SK-N-SH treated with all-trans-retinoic acid at 6 μM for 48 hours (cell line): ENCODE measurements at regions not wholly inside any gene's neighbourhood (a gene's known extent, or its start where the extent isn't known, plus 50 kb on each side); places are given as distances from the start of the nearest gene placed in this dataset.

Experiments
- ATAC-seq: fragments of 200-7000 bp; cut with Tn5 transposase; 3 replicates; pipeline ENCODE4 v1.9.1; 2020; ENCODE audit warnings: mild to moderate bottlenecking, moderate library complexity
- BACH2 ChIP-seq: fragments of 250-450 bp; sonication (Bioruptor Pico); IDR thresholded peaks from 2 replicates; pipeline ENCODE4 v1.9.0; 2021; ENCODE audit warnings: mild to moderate bottlenecking, borderline replicate concordance
- CSDC2 ChIP-seq: fragments of 250-450 bp; sonication (Bioruptor Pico); IDR thresholded peaks from 2 replicates; pipeline ENCODE4 v1.5.0; 2020; ENCODE audit warnings: mild to moderate bottlenecking, moderate library complexity
- ESRRG ChIP-seq: fragments of 250-450 bp; sonication (Bioruptor Pico); IDR thresholded peaks from 2 replicates; pipeline ENCODE4 v1.6.1; 2021; ENCODE audit warnings: mild to moderate bottlenecking
- GLIS3 ChIP-seq: fragments of 250-450 bp; sonication (Bioruptor Pico); IDR thresholded peaks from 2 replicates; pipeline ENCODE4 v1.5.0; 2020; ENCODE audit warnings: mild to moderate bottlenecking, moderate library complexity
- ISL1 ChIP-seq: fragments of 250-450 bp; sonication (Bioruptor Pico); IDR thresholded peaks from 2 replicates; pipeline ENCODE4 v2.1.2; 2022; ENCODE audit warnings: mild to moderate bottlenecking, moderate library complexity
- OSR1 ChIP-seq: fragments of 250-450 bp; sonication (Bioruptor Pico); IDR thresholded peaks from 2 replicates; pipeline ENCODE4 v1.8.0; 2022; ENCODE audit warnings: moderate library complexity, mild to moderate bottlenecking, inconsistent platforms
- PPARA ChIP-seq: fragments of 250-450 bp; sonication (Bioruptor Pico); IDR thresholded peaks from 2 replicates; pipeline ENCODE4 v1.5.0; 2020; ENCODE audit warnings: mild to moderate bottlenecking, borderline replicate concordance
- RARB ChIP-seq: fragments of 250-450 bp; sonication (Bioruptor Pico); IDR thresholded peaks from 2 replicates; pipeline ENCODE4 v1.8.0; 2021; ENCODE audit warnings: mild to moderate bottlenecking, moderate library complexity
- SNAI2 ChIP-seq: fragments of 250-450 bp; sonication (Bioruptor Pico); IDR thresholded peaks from 2 replicates; pipeline ENCODE4 v1.5.0; 2020; ENCODE audit warnings: mild to moderate bottlenecking, moderate library complexity
- TCF4 ChIP-seq: fragments of 250-450 bp; sonication (Bioruptor Pico); IDR thresholded peaks from 2 replicates; pipeline ENCODE4 v1.8.0; 2021; ENCODE audit warnings: mild to moderate bottlenecking, moderate library complexity, borderline replicate concordance
- TOX ChIP-seq: fragments of 250-450 bp; sonication (Bioruptor Pico); IDR thresholded peaks from 2 replicates; pipeline ENCODE4 v1.8.0; 2021; ENCODE audit warnings: mild to moderate bottlenecking, moderate library complexity, borderline replicate concordance
- ZC3H10 ChIP-seq: fragments of 250-450 bp; sonication (Bioruptor Pico); IDR thresholded peaks from 2 replicates; pipeline ENCODE4 v1.5.1; 2021; ENCODE audit warnings: mild to moderate bottlenecking, moderate library complexity
- ZFP3 ChIP-seq: fragments of 250-450 bp; sonication (Bioruptor Pico); IDR thresholded peaks from 2 replicates; pipeline ENCODE4 v1.5.0; 2020; ENCODE audit warnings: mild to moderate bottlenecking, moderate library complexity
- ZFP30 ChIP-seq: fragments of 450-650 bp; formaldehyde crosslinking; IDR thresholded peaks from 2 replicates; pipeline ENCODE4 v1.5.0; 2022; ENCODE audit warnings: mild to moderate bottlenecking, moderate library complexity
- ZNF565 ChIP-seq: fragments of 450-650 bp; formaldehyde crosslinking; conservative IDR thresholded peaks from 2 replicates; pipeline ENCODE4 v1.5.0; 2020; ENCODE audit warnings: low read depth, mild to moderate bottlenecking, moderate library complexity
- ZNF70 ChIP-seq: fragments of 450-650 bp; formaldehyde crosslinking; IDR thresholded peaks from 2 replicates; pipeline ENCODE4 v1.5.0; 2020; ENCODE audit warnings: mild to moderate bottlenecking, moderate library complexity
- ZNF8 ChIP-seq: fragments of 450-650 bp; formaldehyde crosslinking; IDR thresholded peaks from 2 replicates; pipeline ENCODE4 v1.5.0; 2020; ENCODE audit warnings: mild to moderate bottlenecking, moderate library complexity
- TF ChIP-seq, protein P1 (sequence below): fragments of 250-450 bp; sonication (Bioruptor Pico); IDR thresholded peaks from 2 replicates; pipeline ENCODE4 v1.5.0; 2020; ENCODE audit warnings: mild to moderate bottlenecking, moderate library complexity
- TF ChIP-seq, protein P2 (sequence below): fragments of 250-450 bp; sonication (Bioruptor Pico); IDR thresholded peaks from 2 replicates; pipeline ENCODE4 v1.8.0; 2020; ENCODE audit warnings: mild to moderate bottlenecking, moderate library complexity, borderline replicate concordance
- TF ChIP-seq, protein P3 (sequence below): fragments of 250-450 bp; sonication (Bioruptor Pico); IDR thresholded peaks from 2 replicates; pipeline ENCODE4 v1.5.1; 2020; ENCODE audit warnings: low read depth, mild to moderate bottlenecking, moderate library complexity
- TF ChIP-seq, protein P4 (sequence below): fragments of 250-450 bp; sonication (Bioruptor Pico); IDR thresholded peaks from 2 replicates; pipeline ENCODE4 v1.8.0; 2021; ENCODE audit warnings: low read depth, mild to moderate bottlenecking, moderate library complexity, borderline replicate concordance
- TF ChIP-seq, protein P5 (sequence below): fragments of 250-450 bp; sonication (Bioruptor Pico); IDR thresholded peaks from 2 replicates; pipeline ENCODE4 v1.5.1; 2021; ENCODE audit warnings: mild to moderate bottlenecking, moderate library complexity

DNA sequence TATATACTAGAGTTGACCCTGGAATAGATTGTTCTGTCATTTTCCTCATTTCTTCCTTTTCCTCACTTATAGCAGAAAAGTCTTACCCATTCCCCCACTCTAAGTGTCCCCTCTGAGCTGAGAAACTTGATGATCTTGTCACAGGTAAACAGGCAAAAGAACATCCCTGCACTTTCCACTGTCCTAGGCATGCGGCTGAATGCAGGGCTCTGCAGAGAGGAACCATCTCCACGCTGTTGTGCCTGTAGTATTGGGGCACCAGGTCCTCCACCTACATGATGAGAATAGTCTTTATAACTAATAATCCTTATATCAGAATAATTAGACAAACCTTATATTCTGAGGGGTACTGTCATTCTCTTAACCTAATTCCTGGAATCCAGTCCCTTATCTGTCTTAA, 211.3 kb downstream of the RBM26 start:
- no peak for ATAC-seq
- TF ChIP-seq TCF4 (CRISPR knock-in tag) (no peak), ZNF8 (CRISPR knock-in tag) (no peak), OSR1 (no peak), ZFP30 (CRISPR knock-in tag) (no peak), ISL1 (CRISPR knock-in tag) (no peak), ZC3H10 (CRISPR knock-in tag) (no peak), BACH2 (CRISPR knock-in tag) (no peak)
- TF ChIP-seq, protein P1, sequence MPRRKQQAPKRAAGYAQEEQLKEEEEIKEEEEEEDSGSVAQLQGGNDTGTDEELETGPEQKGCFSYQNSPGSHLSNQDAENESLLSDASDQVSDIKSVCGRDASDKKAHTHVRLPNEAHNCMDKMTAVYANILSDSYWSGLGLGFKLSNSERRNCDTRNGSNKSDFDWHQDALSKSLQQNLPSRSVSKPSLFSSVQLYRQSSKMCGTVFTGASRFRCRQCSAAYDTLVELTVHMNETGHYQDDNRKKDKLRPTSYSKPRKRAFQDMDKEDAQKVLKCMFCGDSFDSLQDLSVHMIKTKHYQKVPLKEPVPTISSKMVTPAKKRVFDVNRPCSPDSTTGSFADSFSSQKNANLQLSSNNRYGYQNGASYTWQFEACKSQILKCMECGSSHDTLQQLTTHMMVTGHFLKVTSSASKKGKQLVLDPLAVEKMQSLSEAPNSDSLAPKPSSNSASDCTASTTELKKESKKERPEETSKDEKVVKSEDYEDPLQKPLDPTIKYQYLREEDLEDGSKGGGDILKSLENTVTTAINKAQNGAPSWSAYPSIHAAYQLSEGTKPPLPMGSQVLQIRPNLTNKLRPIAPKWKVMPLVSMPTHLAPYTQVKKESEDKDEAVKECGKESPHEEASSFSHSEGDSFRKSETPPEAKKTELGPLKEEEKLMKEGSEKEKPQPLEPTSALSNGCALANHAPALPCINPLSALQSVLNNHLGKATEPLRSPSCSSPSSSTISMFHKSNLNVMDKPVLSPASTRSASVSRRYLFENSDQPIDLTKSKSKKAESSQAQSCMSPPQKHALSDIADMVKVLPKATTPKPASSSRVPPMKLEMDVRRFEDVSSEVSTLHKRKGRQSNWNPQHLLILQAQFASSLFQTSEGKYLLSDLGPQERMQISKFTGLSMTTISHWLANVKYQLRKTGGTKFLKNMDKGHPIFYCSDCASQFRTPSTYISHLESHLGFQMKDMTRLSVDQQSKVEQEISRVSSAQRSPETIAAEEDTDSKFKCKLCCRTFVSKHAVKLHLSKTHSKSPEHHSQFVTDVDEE (CRISPR knock-in tag), result no peak

DNA sequence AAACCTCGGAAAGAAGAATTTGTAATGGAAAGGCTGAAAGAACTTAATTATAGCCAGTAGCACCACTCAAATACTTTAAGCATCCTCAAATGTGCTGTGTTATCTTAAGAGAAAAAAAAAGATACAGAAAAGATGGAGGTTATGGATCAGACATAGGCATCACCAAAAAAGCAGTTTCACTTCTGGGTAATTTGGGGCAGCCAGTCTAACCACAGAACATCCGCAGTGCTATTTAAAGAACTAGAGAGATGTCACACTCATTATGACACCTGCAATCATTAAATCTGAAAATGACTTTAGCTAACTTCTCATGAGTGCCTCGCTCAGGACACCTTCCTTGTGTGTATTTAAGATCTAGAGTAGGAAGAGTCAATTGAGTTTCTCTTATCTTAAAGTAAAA, 211.8 kb downstream of the RBM26 start:
- ATAC-seq, result no peak
- TF ChIP-seq RARB (no peak), CSDC2 (CRISPR knock-in tag) (no peak), TCF4 (CRISPR knock-in tag) (no peak), PPARA (CRISPR knock-in tag) (no peak), GLIS3 (CRISPR knock-in tag) (no peak)
- TF ChIP-seq, protein P2, sequence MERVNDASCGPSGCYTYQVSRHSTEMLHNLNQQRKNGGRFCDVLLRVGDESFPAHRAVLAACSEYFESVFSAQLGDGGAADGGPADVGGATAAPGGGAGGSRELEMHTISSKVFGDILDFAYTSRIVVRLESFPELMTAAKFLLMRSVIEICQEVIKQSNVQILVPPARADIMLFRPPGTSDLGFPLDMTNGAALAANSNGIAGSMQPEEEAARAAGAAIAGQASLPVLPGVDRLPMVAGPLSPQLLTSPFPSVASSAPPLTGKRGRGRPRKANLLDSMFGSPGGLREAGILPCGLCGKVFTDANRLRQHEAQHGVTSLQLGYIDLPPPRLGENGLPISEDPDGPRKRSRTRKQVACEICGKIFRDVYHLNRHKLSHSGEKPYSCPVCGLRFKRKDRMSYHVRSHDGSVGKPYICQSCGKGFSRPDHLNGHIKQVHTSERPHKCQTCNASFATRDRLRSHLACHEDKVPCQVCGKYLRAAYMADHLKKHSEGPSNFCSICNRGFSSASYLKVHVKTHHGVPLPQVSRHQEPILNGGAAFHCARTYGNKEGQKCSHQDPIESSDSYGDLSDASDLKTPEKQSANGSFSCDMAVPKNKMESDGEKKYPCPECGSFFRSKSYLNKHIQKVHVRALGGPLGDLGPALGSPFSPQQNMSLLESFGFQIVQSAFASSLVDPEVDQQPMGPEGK (CRISPR knock-in tag), result no peak
- TF ChIP-seq, all 23 proteins: peak for 0

DNA sequence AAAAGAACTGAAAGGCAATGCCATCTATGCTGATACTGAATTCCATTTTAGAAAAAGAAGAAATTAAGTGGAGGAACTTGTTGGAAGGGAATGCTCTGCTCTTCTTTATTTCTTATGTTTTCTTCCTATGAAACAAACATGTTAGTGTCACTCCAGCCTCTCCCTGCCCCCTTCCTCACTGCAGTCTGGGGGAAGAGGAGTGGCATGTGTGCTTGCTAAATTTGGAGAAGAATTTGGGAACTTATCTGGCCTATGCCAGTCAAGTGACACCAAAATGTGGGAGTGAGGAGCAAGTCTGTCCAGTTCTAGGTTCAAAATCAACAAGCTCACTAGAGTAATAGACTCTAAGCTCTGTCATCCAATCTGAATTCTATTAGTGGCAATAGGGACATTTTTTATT, 214.6 kb downstream of the RBM26 start:
- TF ChIP-seq GLIS3 (CRISPR knock-in tag) (no peak), ZNF70 (CRISPR knock-in tag) (no peak), OSR1 (no peak), PPARA (CRISPR knock-in tag) (no peak), ZC3H10 (CRISPR knock-in tag) (no peak), CSDC2 (CRISPR knock-in tag) (no peak), RARB (no peak), TOX (no peak), ZFP3 (CRISPR knock-in tag) (no peak), SNAI2 (CRISPR knock-in tag) (no peak), ZNF565 (no peak), ESRRG (CRISPR knock-in tag) (no peak)
- TF ChIP-seq, protein P3, sequence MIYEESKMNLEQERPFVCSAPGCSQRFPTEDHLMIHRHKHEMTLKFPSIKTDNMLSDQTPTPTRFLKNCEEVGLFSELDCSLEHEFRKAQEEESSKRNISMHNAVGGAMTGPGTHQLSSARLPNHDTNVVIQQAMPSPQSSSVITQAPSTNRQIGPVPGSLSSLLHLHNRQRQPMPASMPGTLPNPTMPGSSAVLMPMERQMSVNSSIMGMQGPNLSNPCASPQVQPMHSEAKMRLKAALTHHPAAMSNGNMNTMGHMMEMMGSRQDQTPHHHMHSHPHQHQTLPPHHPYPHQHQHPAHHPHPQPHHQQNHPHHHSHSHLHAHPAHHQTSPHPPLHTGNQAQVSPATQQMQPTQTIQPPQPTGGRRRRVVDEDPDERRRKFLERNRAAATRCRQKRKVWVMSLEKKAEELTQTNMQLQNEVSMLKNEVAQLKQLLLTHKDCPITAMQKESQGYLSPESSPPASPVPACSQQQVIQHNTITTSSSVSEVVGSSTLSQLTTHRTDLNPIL (CRISPR knock-in tag), result no peak
- TF ChIP-seq, protein P4, sequence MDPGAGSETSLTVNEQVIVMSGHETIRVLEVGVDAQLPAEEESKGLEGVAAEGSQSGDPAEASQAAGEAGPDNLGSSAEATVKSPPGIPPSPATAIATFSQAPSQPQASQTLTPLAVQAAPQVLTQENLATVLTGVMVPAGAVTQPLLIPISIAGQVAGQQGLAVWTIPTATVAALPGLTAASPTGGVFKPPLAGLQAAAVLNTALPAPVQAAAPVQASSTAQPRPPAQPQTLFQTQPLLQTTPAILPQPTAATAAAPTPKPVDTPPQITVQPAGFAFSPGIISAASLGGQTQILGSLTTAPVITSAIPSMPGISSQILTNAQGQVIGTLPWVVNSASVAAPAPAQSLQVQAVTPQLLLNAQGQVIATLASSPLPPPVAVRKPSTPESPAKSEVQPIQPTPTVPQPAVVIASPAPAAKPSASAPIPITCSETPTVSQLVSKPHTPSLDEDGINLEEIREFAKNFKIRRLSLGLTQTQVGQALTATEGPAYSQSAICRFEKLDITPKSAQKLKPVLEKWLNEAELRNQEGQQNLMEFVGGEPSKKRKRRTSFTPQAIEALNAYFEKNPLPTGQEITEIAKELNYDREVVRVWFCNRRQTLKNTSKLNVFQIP (CRISPR knock-in tag), result no peak
- TF ChIP-seq, protein P2 (CRISPR knock-in tag), result no peak
- TF ChIP-seq, protein P5, sequence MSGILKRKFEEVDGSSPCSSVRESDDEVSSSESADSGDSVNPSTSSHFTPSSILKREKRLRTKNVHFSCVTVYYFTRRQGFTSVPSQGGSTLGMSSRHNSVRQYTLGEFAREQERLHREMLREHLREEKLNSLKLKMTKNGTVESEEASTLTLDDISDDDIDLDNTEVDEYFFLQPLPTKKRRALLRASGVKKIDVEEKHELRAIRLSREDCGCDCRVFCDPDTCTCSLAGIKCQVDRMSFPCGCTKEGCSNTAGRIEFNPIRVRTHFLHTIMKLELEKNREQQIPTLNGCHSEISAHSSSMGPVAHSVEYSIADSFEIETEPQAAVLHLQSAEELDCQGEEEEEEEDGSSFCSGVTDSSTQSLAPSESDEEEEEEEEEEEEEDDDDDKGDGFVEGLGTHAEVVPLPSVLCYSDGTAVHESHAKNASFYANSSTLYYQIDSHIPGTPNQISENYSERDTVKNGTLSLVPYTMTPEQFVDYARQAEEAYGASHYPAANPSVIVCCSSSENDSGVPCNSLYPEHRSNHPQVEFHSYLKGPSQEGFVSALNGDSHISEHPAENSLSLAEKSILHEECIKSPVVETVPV (CRISPR knock-in tag), result no peak
- ATAC-seq, result no peak
